Skeletal muscle satellite cell (primary cell): ENCODE measurements at regions not wholly inside any gene's neighbourhood (a gene's known extent, or its start where the extent isn't known, plus 50 kb on each side); places are given as distances from the start of the nearest gene placed in this dataset.

ENCODE experiments used
- H3K27me3 ChIP-seq: 2 replicates; pipeline ENCODE4 v1.7.0; 2013; ENCODE audit warnings: low read length; ENCODE audit not compliant: control insufficient read depth, insufficient read depth
- H3K36me3 ChIP-seq: 2 replicates; pipeline ENCODE4 v1.7.0; 2013; ENCODE audit warnings: mild to moderate bottlenecking, control low read depth, low read length; ENCODE audit not compliant: insufficient read depth
- H3K4me1 ChIP-seq: 2 replicates; pipeline ENCODE4 v1.7.0; 2013; ENCODE audit warnings: low read length; ENCODE audit not compliant: control insufficient read depth, insufficient read depth
- H3K4me2 ChIP-seq: 2 replicates; pipeline ENCODE4 v1.7.0; 2013; ENCODE audit warnings: mild to moderate bottlenecking, low read length
- H3K4me3 ChIP-seq: 2 replicates; pipeline ENCODE4 v1.7.0; 2013; ENCODE audit warnings: low read length
- H3K9ac ChIP-seq: 2 replicates; pipeline ENCODE4 v1.7.0; 2013; ENCODE audit warnings: mild to moderate bottlenecking, low read depth, low read length, moderate library complexity
- H3K9me3 ChIP-seq: replicated peaks from 2 replicates; pipeline ENCODE4 v1.7.0; 2013; ENCODE audit warnings: mild to moderate bottlenecking, control low read depth, low read length

GRCh38 chr3:40997711-40998519 is 201.4 kb upstream of the CTNNB1 start:
- Histone ChIP-seq H3K4me3 (no peak overlapping the region), H3K4me2 (no peak overlapping the region), H3K9ac (no peak overlapping the region), H3K27me3 (peaks cover 5% of the 10 kb centered on the region), H3K4me1 (peaks cover 12% of the 10 kb centered on the region), H3K9me3 (no peaks in the 10 kb centered on the region), H3K36me3 (no peaks in the 10 kb centered on the region)

- no peaks in the 10 kb centered on the region for H3K9me3 ChIP-seq
- H3K4me2 ChIP-seq = no peak overlapping the region
- H3K4me1 ChIP-seq = peaks cover 12% of the 10 kb centered on the region
- H3K4me3 ChIP-seq = no peak overlapping the region
- H3K9ac ChIP-seq = no peak overlapping the region
- H3K36me3 ChIP-seq = no peaks in the 10 kb centered on the region
- H3K27me3 ChIP-seq = peaks cover 5% of the 10 kb centered on the region
These were observed 199.6 kb upstream of the CTNNB1 start for GRCh38 chr3:40999682-41000081.

- Histone ChIP-seq H3K9ac (no peak overlapping the region), H3K36me3 (no peaks in the 10 kb centered on the region), H3K9me3 (no peaks in the 10 kb centered on the region), H3K4me2 (no peak overlapping the region), H3K4me1 (peaks cover 12% of the 10 kb centered on the region), H3K27me3 (peaks cover 5% of the 10 kb centered on the region), H3K4me3 (no peak overlapping the region)
These were observed 198.8 kb upstream of the CTNNB1 start for GRCh38 chr3:41000471-41000870.

- H3K9ac ChIP-seq = no peak overlapping the region
- H3K27me3 ChIP-seq = peaks cover 5% of the 10 kb centered on the region
- H3K4me3 ChIP-seq = no peak overlapping the region
- no peak overlapping the region for H3K4me2 ChIP-seq
- no peaks in the 10 kb centered on the region for H3K36me3 ChIP-seq
- H3K9me3 ChIP-seq = no peaks in the 10 kb centered on the region
- H3K4me1 ChIP-seq = peaks cover 12% of the 10 kb centered on the region
These were observed 197.7 kb upstream of the CTNNB1 start for GRCh38 chr3:41001556-41001955.

- H3K4me3 ChIP-seq = no peak overlapping the region
- H3K9ac ChIP-seq = no peak overlapping the region
- H3K9me3 ChIP-seq = no peaks in the 10 kb centered on the region
- no peak overlapping the region for H3K4me2 ChIP-seq
- peaks cover 12% of the 10 kb centered on the region for H3K4me1 ChIP-seq
- peaks cover 5% of the 10 kb centered on the region for H3K27me3 ChIP-seq
- H3K36me3 ChIP-seq = no peaks in the 10 kb centered on the region
These were observed 197.2 kb upstream of the CTNNB1 start for GRCh38 chr3:41002104-41002503.

- Histone ChIP-seq H3K4me2 (no peak overlapping the region), H3K9ac (no peak overlapping the region), H3K36me3 (no peaks in the 10 kb centered on the region), H3K4me1 (no peaks in the 10 kb centered on the region), H3K27me3 (no peaks in the 10 kb centered on the region), H3K4me3 (no peak overlapping the region), H3K9me3 (no peaks in the 10 kb centered on the region)
These were observed 191.9 kb upstream of the CTNNB1 start for GRCh38 chr3:41007399-41007798.

- Histone ChIP-seq H3K4me3 (no peak overlapping the region), H3K36me3 (no peaks in the 10 kb centered on the region), H3K9me3 (no peaks in the 10 kb centered on the region), H3K27me3 (no peaks in the 10 kb centered on the region), H3K4me2 (no peak overlapping the region), H3K4me1 (no peaks in the 10 kb centered on the region), H3K9ac (no peak overlapping the region)
These were observed 187.5 kb upstream of the CTNNB1 start for GRCh38 chr3:41011854-41012253.

GRCh38 chr3:41018855-41019254 is 180.4 kb upstream of the CTNNB1 start:
- H3K9me3 ChIP-seq = no peaks in the 10 kb centered on the region
- H3K9ac ChIP-seq = no peak overlapping the region
- H3K4me1 ChIP-seq = no peaks in the 10 kb centered on the region
- no peaks in the 10 kb centered on the region for H3K36me3 ChIP-seq
- H3K4me2 ChIP-seq = no peak overlapping the region
- H3K4me3 ChIP-seq = no peak overlapping the region
- H3K27me3 ChIP-seq = no peaks in the 10 kb centered on the region

- no peaks in the 10 kb centered on the region for H3K36me3 ChIP-seq
These were observed 175.1 kb upstream of the CTNNB1 start for GRCh38 chr3:41024031-41024836.

GRCh38 chr3:41026394-41027177 is 172.7 kb upstream of the CTNNB1 start:
- no peaks in the 10 kb centered on the region for H3K4me1 ChIP-seq
- no peaks in the 10 kb centered on the region for H3K9me3 ChIP-seq
- peaks cover 3% of the 10 kb centered on the region for H3K27me3 ChIP-seq
- no peak overlapping the region for H3K4me2 ChIP-seq
- H3K4me3 ChIP-seq = no peak overlapping the region
- H3K36me3 ChIP-seq = no peaks in the 10 kb centered on the region
- peak overlapping the region; percentile 1 for H3K9ac ChIP-seq

More at GRCh38 chr3:41024031-41024836, 175.1 kb upstream of the CTNNB1 start:
- Histone ChIP-seq H3K27me3 (no peaks in the 10 kb centered on the region), H3K9ac (no peak overlapping the region), H3K4me1 (no peaks in the 10 kb centered on the region), H3K9me3 (no peaks in the 10 kb centered on the region), H3K4me3 (no peak overlapping the region), H3K4me2 (no peak overlapping the region)

GRCh38 chr3:41029356-41029755 is 169.9 kb upstream of the CTNNB1 start:
- H3K9ac ChIP-seq = no peak overlapping the region
- H3K9me3 ChIP-seq = no peaks in the 10 kb centered on the region
- H3K4me3 ChIP-seq = no peak overlapping the region
- no peak overlapping the region for H3K4me2 ChIP-seq
- H3K36me3 ChIP-seq = no peaks in the 10 kb centered on the region
- peaks cover 8% of the 10 kb centered on the region for H3K27me3 ChIP-seq
- no peaks in the 10 kb centered on the region for H3K4me1 ChIP-seq
